HL-60 (cell line): ENCODE measurements at regions not wholly inside any gene's neighbourhood (a gene's known extent, or its start where the extent isn't known, plus 50 kb on each side); places are given as distances from the start of the nearest gene placed in this dataset.

Experiments used
- DNase-seq, 2 experiments: peaks; one replicate each; pipeline ENCODE4 v3.0.0-alpha.2; 2010 to 2020; ENCODE audit warnings: low read depth in 1 of 2, low spot score in 1 of 2
- H3K27ac ChIP-seq: fragments of 250-450 bp; sonication (Bioruptor Pico); replicated peaks from 2 replicates; pipeline ENCODE4 v1.5.1; 2020; ENCODE audit warnings: mild to moderate bottlenecking, moderate library complexity
- H3K27me3 ChIP-seq: fragments of 250-450 bp; sonication (Bioruptor Pico); 2 replicates; pipeline ENCODE4 v1.5.1; 2021; ENCODE audit warnings: mild to moderate bottlenecking, moderate library complexity; ENCODE audit not compliant: insufficient read depth, poor library complexity, severe bottlenecking
- H3K4me3 ChIP-seq: replicated peaks from 2 replicates; pipeline ENCODE4 v1.5.1; 2011; ENCODE audit warnings: mild to moderate bottlenecking, control low read depth, low read length; ENCODE audit not compliant: insufficient read depth
- CTCF ChIP-seq: IDR thresholded peaks from one replicate; pipeline ENCODE4 v1.5.1; 2011; ENCODE audit warnings: low read length, control low read depth, inconsistent platforms; ENCODE audit not compliant: insufficient read depth
- GABPA ChIP-seq: IDR thresholded peaks from 2 replicates; pipeline ENCODE4 v1.6.1; 2012; ENCODE audit warnings: low read depth
- POLR2AphosphoS5 ChIP-seq: IDR thresholded peaks from 2 replicates; pipeline ENCODE4 v1.6.1; 2012; ENCODE audit warnings: low read depth
- REST ChIP-seq: IDR thresholded peaks from 2 replicates; pipeline ENCODE4 v1.6.1; 2012; ENCODE audit warnings: low read depth; ENCODE audit not compliant: insufficient replicate concordance
- SPI1 ChIP-seq: IDR thresholded peaks from 2 replicates; pipeline ENCODE4 v1.6.1; 2012; ENCODE audit warnings: low read depth, mild to moderate bottlenecking, borderline replicate concordance

- TF ChIP-seq REST (no peak), SPI1 (no peak), CTCF (no peak), POLR2AphosphoS5 (no peak), GABPA (no peak)
- no peak for DNase-seq
- H3K27me3 ChIP-seq = no peaks in the 10 kb centered on the region
- no peak overlapping the region for H3K27ac ChIP-seq
- H3K4me3 ChIP-seq = no peak overlapping the region
These were observed 169.7 kb upstream of the TBCA start for GRCh38 chr5:77945874-77946273.

GRCh38 chr5:77944757-77945340, 168.7 kb upstream of the TBCA start:
- TF ChIP-seq GABPA (no peak), POLR2AphosphoS5 (no peak), REST (no peak), SPI1 (no peak), CTCF (no peak)
- no peak for DNase-seq
- H3K27me3 ChIP-seq = no peaks in the 10 kb centered on the region
- H3K27ac ChIP-seq = no peak overlapping the region
- H3K4me3 ChIP-seq = no peak overlapping the region

- H3K4me3 ChIP-seq = no peak overlapping the region
- DNase-seq = no peak
- TF ChIP-seq REST = no peak
- no peak for TF ChIP-seq GABPA
- TF ChIP-seq POLR2AphosphoS5 = no peak
- no peak for TF ChIP-seq CTCF
- no peak for TF ChIP-seq SPI1
These were observed 167.7 kb upstream of the TBCA start for GRCh38 chr5:77943851-77944250.

More at GRCh38 chr5:77943851-77944250, 167.7 kb upstream of the TBCA start:
- Histone ChIP-seq H3K27me3 (no peaks in the 10 kb centered on the region), H3K27ac (no peak overlapping the region)
